ENCODE measurements at regions not wholly inside any gene's neighbourhood (a gene's known extent, or its start where the extent isn't known, plus 50 kb on each side); places are given as distances from the start of the nearest gene placed in this dataset.

DNA sequence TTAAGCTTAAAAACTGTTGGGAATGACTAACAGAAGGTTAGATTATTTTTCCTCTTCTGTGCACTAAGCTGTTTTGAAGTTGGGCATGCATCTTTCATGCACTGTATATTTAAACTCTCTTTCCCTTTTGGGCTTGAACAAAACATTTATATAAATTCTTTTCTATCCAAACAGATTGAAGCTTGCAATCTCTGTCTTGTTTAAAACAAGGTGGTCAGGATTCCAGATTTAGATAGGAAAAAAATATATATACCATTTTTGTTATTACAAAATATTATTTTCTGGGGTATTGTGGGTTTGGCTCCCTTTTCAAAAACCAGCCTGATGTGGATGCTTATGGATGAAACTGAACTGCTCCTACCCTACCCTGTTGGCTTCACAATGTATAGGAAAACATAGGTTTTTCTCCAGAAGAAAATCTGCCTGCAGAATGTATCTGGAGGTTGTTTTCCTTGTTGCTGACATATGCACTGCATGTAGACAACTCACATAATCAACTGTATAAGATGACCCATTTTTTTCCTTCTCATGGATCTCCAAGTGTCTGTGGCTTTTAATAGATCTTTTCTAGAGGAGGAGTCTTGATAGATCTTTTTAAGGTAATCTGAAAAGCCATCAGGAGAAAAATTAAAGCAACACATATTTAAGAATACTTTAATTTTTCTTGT, 146.3 kb downstream of the PRL start:
- TF ChIP-seq POLR2A (IDR thresholded peaks at IDR 0.05), result no peak
- TF ChIP-seq, protein P1, sequence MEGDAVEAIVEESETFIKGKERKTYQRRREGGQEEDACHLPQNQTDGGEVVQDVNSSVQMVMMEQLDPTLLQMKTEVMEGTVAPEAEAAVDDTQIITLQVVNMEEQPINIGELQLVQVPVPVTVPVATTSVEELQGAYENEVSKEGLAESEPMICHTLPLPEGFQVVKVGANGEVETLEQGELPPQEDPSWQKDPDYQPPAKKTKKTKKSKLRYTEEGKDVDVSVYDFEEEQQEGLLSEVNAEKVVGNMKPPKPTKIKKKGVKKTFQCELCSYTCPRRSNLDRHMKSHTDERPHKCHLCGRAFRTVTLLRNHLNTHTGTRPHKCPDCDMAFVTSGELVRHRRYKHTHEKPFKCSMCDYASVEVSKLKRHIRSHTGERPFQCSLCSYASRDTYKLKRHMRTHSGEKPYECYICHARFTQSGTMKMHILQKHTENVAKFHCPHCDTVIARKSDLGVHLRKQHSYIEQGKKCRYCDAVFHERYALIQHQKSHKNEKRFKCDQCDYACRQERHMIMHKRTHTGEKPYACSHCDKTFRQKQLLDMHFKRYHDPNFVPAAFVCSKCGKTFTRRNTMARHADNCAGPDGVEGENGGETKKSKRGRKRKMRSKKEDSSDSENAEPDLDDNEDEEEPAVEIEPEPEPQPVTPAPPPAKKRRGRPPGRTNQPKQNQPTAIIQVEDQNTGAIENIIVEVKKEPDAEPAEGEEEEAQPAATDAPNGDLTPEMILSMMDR (IDR thresholded peaks at IDR 0.05), result no peak
- no peak for TF ChIP-seq POLR2AphosphoS5 (IDR thresholded peaks at IDR 0.05)
- H3K36me3 ChIP-seq, result no peaks in the 10 kb centered on the region
- H3K4me3 ChIP-seq, result no peak overlapping the region
- no peak for DNase-seq (ENCODE audit: low spot score in 2 of 2)
- intact Hi-C loops (cut with DNase I; ENCODE audit: low total_unique reads), result no loop called here
- no peaks in the 10 kb centered on the region for H3K4me1 ChIP-seq
- no peak overlapping the region for H3K27ac ChIP-seq
- H3K27me3 ChIP-seq, result no peaks in the 10 kb centered on the region
- H3K9me3 ChIP-seq, result no peaks in the 10 kb centered on the region

DNA sequence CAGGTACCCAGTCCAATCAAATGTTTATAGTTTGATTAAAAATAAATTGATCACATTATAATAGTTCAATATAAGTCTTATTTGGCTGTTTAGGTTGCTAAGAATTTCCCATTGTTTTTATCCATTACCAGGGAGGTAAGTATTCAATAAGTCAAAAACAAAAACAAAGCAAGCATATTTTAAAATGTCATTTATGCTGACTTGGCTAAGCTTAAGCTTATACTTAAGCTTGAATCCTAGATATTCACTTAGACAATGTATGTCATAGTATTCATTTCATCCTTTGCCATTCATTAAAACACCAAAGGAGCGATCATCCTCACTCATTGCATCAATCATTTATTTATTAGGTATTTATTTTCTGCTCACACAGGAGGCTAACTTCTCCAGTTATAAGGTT, 144.9 kb downstream of the PRL start:
- Histone ChIP-seq H3K4me1 (no peaks in the 10 kb centered on the region), H3K27me3 (no peaks in the 10 kb centered on the region), H3K4me3 (no peak overlapping the region), H3K27ac (no peak overlapping the region), H3K36me3 (no peaks in the 10 kb centered on the region), H3K9me3 (no peaks in the 10 kb centered on the region)
- intact Hi-C loops (cut with DNase I; ENCODE audit: low total_unique reads), result no loop called here
- TF ChIP-seq, protein P1 (IDR thresholded peaks at IDR 0.05), result no peak
- no peak for TF ChIP-seq POLR2A (IDR thresholded peaks at IDR 0.05)
- no peak for TF ChIP-seq POLR2AphosphoS5 (IDR thresholded peaks at IDR 0.05)
- no peak for DNase-seq (ENCODE audit: low spot score in 2 of 2)

DNA sequence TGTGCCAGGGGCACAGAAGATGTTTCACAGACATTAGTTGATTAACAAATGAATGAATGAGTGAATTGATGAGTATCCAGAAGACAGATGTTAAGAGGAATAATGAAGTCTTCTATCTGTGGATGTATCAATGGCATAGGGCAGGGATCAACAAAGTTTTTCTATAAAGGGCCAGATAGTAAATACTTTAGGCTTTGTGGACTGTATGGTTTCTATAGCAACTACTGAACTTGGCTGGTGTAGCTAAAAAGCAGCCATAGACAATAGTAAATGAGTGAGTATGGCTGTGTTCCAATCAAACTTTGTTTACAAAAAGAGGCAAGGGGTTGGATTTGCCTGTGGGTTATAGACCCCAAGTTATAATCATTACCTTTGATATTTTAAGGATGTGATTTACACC, 144.0 kb downstream of the PRL start:
- Histone ChIP-seq H3K9me3 (no peaks in the 10 kb centered on the region), H3K4me1 (no peaks in the 10 kb centered on the region), H3K36me3 (no peaks in the 10 kb centered on the region), H3K27ac (no peak overlapping the region), H3K4me3 (no peak overlapping the region), H3K27me3 (no peaks in the 10 kb centered on the region)
- TF ChIP-seq POLR2AphosphoS5 (IDR thresholded peaks at IDR 0.05) (no peak), POLR2A (IDR thresholded peaks at IDR 0.05) (no peak)
- TF ChIP-seq, protein P1 (IDR thresholded peaks at IDR 0.05), result no peak
- DNase-seq (ENCODE audit: low spot score in 2 of 2), result no peak
- intact Hi-C loops (cut with DNase I; ENCODE audit: low total_unique reads), result no loop called here

DNA sequence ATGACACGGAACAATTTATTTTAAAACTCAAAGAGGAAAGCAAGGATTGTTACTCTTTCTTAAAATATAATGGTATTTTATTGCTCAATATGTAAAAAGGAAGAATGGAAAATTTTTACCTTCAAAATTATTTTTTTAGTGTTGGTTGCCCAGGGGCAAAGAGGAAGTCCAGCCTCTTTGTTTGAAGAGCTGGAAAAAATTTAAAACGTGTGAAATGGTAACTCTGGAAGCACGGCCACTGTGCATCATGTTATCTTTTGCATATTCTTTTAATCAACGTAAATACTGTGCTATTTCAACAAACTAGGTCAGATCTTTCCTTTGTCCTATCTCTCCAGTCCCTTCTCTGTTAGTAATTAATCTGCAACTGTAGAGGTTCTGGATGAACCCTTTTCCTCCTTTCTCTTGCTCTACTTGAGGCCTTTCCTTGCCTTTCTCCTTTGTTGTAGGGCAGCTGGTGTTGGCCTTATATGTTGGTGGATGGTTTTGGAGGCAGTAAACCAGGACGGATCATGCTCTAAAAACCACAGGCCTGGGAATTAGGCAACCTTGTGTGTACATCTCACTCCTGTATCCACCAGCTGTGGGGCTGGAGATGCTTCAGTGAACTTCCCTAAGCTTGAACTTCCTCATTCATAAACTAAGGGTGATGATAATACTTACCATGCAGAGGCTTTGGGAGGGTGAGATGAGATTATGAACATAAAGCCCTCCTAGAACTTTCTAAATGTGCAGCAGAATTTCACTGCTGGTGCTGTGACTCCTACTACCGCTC, 143.3 kb downstream of the PRL start:
- no peaks in the 10 kb centered on the region for H3K4me1 ChIP-seq

DNA sequence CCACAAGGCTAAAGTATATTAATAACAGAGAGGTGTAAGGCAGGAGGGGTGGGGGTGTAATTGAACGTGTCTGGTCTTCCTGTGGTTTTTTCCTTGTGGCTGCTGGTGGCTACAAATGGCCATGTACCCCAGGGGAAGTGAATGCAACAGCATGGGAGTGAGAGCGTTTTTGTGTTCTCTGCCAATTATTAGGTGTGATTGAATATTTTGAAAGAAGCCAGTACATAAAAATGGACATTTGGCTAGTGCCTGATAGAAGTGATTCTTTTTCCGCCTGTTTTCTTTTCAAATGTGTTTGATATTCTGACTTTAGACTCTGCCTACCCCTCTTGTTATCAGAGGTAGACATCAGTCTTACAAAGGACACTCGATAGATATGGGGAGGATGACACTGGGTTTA, 141.3 kb downstream of the PRL start:
- no peak for DNase-seq (ENCODE audit: low spot score in 2 of 2)

More for the DNA sequence above, 143.3 kb downstream of the PRL start:
- Histone ChIP-seq H3K36me3 (no peaks in the 10 kb centered on the region), H3K9me3 (no peaks in the 10 kb centered on the region), H3K27me3 (no peaks in the 10 kb centered on the region), H3K4me3 (no peak overlapping the region), H3K27ac (no peak overlapping the region)
- intact Hi-C loops (cut with DNase I; ENCODE audit: low total_unique reads), result no loop called here
- no peak for DNase-seq (ENCODE audit: low spot score in 2 of 2)
- TF ChIP-seq, protein P1 (IDR thresholded peaks at IDR 0.05), result no peak
- TF ChIP-seq POLR2AphosphoS5 (IDR thresholded peaks at IDR 0.05) (no peak), POLR2A (IDR thresholded peaks at IDR 0.05) (no peak)

More for the DNA sequence above, 141.3 kb downstream of the PRL start:
- Histone ChIP-seq H3K27ac (no peak overlapping the region), H3K27me3 (no peaks in the 10 kb centered on the region), H3K4me1 (no peaks in the 10 kb centered on the region), H3K4me3 (no peak overlapping the region), H3K9me3 (no peaks in the 10 kb centered on the region), H3K36me3 (no peaks in the 10 kb centered on the region)
- intact Hi-C loops (cut with DNase I; ENCODE audit: low total_unique reads), result no loop called here
- TF ChIP-seq, protein P1 (IDR thresholded peaks at IDR 0.05), result no peak
- no peak for TF ChIP-seq POLR2A (IDR thresholded peaks at IDR 0.05)
- no peak for TF ChIP-seq POLR2AphosphoS5 (IDR thresholded peaks at IDR 0.05)

Data from breast epithelium (tissue), 4 donors.